Cardiac fibroblast (primary cell): ENCODE measurements at regions not wholly inside any gene's neighbourhood (a gene's known extent, or its start where the extent isn't known, plus 50 kb on each side); places are given as distances from the start of the nearest gene placed in this dataset.

Experiments used
- DNase-seq, 2 donors: peaks; one replicate each; pipeline versions ENCODE4 v3.0.0 to v3.0.0-alpha.2; 2010; ENCODE audit warnings: low read depth in 2 of 2
- H3K4me3 ChIP-seq, 2 donors: replicated peaks in 1 of 2; 1 replicate in 1 of 2; 2 replicates in 1 of 2; pipeline ENCODE4 v1.5.1; 2011; ENCODE audit warnings: low read depth in 2 of 2, low read length in 2 of 2, mild to moderate bottlenecking in 2 of 2, moderate library complexity in 1 of 2
- CTCF ChIP-seq: IDR thresholded peaks from one replicate; pipeline ENCODE4 v1.5.1; 2011; ENCODE audit warnings: low read depth, mild to moderate bottlenecking, low read length, inconsistent platforms

GRCh38 chr10:123570898-123571515 is 95.1 kb upstream of the GPR26 start:
- TF ChIP-seq CTCF = no peak
- H3K4me3 ChIP-seq = no peak overlapping the region
- no peak for DNase-seq

GRCh38 chr10:123571978-123572377 is 94.2 kb upstream of the GPR26 start:
- TF ChIP-seq CTCF = no peak
- DNase-seq = no peak
- H3K4me3 ChIP-seq = no peak overlapping the region

DNA sequence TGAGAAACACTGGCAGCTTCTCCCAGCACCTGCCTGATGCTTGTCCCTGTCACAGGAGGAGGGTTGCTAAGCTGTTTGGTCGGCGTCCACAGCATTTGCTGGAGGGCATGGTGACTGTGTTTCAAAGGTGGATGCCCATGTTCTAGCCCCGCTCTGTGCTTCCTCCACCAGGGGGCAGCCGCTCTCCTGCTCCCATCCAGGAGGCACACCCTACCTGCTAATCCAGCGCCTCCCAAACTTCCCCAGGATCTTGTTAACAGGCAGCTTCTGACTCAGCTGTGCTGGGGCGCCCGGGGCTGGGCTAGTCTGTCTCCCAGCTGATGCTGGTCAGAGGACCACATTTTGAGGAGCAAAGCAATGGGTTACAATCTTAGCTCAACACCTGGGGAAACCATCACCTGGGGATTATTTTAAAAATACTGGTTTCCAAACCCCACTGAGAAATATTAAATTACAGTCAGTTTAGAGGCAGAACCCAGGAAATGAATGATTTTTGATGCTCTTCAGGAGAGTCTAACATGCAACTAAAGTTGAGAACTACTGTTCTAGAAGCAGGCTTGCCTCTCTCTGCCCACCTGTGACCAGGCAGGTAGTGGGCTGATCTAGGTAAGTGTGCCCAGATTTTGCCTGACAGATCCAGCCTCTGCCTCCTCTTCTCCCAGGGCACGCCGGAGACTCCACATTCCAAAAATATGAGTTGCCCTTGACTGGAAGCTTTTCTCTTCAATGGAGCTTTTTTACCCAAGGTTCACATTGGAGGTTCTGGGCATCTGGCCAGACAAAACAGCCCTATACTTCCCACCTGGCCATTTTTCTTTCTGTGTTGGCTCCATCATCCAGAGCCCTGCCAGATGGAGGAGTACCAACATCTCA is 92.7 kb upstream of the GPR26 start:
- peak; percentile 27 for TF ChIP-seq CTCF
- H3K4me3 ChIP-seq = no peak overlapping the region
- peak; percentile 4 to 7 for DNase-seq

GRCh38 chr10:123574109-123574698 is 92.0 kb upstream of the GPR26 start:
- TF ChIP-seq CTCF = no peak
- no peak for DNase-seq
- no peak overlapping the region for H3K4me3 ChIP-seq

GRCh38 chr10:123575105-123575504 is 91.0 kb upstream of the GPR26 start:
- H3K4me3 ChIP-seq = no peak overlapping the region
- no peak for DNase-seq
- TF ChIP-seq CTCF = no peak

DNA sequence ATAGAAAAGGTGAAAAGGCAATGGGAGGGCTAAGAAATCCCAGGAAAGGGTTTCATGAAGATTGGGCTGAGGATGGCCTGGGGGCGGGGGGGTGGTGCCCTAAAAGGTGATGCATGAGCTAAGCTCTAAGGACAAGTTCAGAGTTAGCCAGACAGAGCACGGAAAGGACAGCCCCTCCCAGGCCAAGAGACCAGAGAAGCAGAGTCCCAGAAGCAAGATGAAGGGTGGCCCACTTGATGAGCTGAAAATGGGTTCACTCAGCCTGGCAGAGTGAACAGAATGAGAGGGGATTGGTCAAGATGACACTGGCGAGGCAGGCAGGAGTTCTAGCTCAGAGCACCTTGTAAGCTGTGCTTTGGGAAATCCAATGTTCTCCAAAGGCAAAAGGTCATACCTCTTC is 89.4 kb upstream of the GPR26 start:
- TF ChIP-seq CTCF = no peak
- DNase-seq = no peak
- no peak overlapping the region for H3K4me3 ChIP-seq
